Fibroblast of lung (primary cell): ENCODE measurements at regions not wholly inside any gene's neighbourhood (a gene's known extent, or its start where the extent isn't known, plus 50 kb on each side); places are given as distances from the start of the nearest gene placed in this dataset.

Source experiments
- DNase-seq, 2 donors: peaks; one replicate each; pipeline versions ENCODE4 v3.0.0 to v3.0.0-alpha.2; 2010; ENCODE audit warnings: low read depth in 2 of 2
- H2AFZ ChIP-seq: 2 replicates; pipeline ENCODE4 v1.5.1; 2012; ENCODE audit warnings: low read length, control low read depth, inconsistent platforms
- H3K27ac ChIP-seq: 2 replicates; pipeline ENCODE4 v1.5.1; 2011; ENCODE audit warnings: low read length, control low read depth; ENCODE audit not compliant: insufficient read depth
- H3K27me3 ChIP-seq: 2 replicates; pipeline ENCODE4 v1.5.1; 2011; ENCODE audit warnings: mild to moderate bottlenecking, low read length; ENCODE audit not compliant: control insufficient read depth, insufficient read depth
- H3K36me3 ChIP-seq: 2 replicates; pipeline ENCODE4 v1.5.1; 2011; ENCODE audit warnings: low read length; ENCODE audit not compliant: control insufficient read depth, insufficient read depth
- H3K4me1 ChIP-seq: 2 replicates; pipeline ENCODE4 v1.5.1; 2011; ENCODE audit warnings: low read length; ENCODE audit not compliant: control insufficient read depth, insufficient read depth; ENCODE audit errors: extremely low read depth
- H3K4me2 ChIP-seq: 2 replicates; pipeline ENCODE4 v1.5.1; 2011; ENCODE audit warnings: low read length, control low read depth; ENCODE audit not compliant: insufficient read depth; ENCODE audit errors: extremely low read depth
- H3K4me3 ChIP-seq, 4 experiments: fragments of 200-600 bp in 1 of 4; sonication (generic) in 1 of 4; replicated peaks in 1 of 4; 2 replicates each; pipeline ENCODE4 v1.5.1; 2011 to 2016; ENCODE audit warnings: low read length in 4 of 4, low read depth in 3 of 4, mild to moderate bottlenecking in 3 of 4, control low read depth in 2 of 4, inconsistent platforms in 1 of 4, mixed read lengths in 1 of 4; ENCODE audit not compliant: insufficient read depth in 1 of 4; ENCODE audit errors: control extremely low read depth in 1 of 4
- H3K79me2 ChIP-seq: 2 replicates; pipeline ENCODE4 v1.5.1; 2012; ENCODE audit warnings: mild to moderate bottlenecking, low read length, inconsistent platforms; ENCODE audit not compliant: control insufficient read depth, insufficient read depth
- H3K9ac ChIP-seq: 2 replicates; pipeline ENCODE4 v1.5.1; 2011; ENCODE audit warnings: mild to moderate bottlenecking, low read length, control low read depth; ENCODE audit not compliant: insufficient read depth
- H3K9me3 ChIP-seq: 2 replicates; pipeline ENCODE4 v1.5.1; 2012; ENCODE audit warnings: low read depth, low read length; ENCODE audit not compliant: control insufficient read depth, insufficient read depth
- H4K20me1 ChIP-seq: 2 replicates; pipeline ENCODE4 v1.5.1; 2011; ENCODE audit warnings: low read length; ENCODE audit not compliant: control insufficient read depth, insufficient read depth; ENCODE audit errors: extremely low read depth
- CTCF ChIP-seq, 2 donors: IDR thresholded peaks in 1 of 2; conservative IDR thresholded peaks in 1 of 2; 1 replicate in 1 of 2; 2 replicates in 1 of 2; pipeline ENCODE4 v1.5.1; 2011 to 2012; ENCODE audit warnings: low read length in 2 of 2, control low read depth in 1 of 2, inconsistent platforms in 1 of 2, low read depth in 1 of 2, mild to moderate bottlenecking in 1 of 2
- EZH2 ChIP-seq: IDR thresholded peaks from 2 replicates; pipeline ENCODE4 v1.5.1; 2012; ENCODE audit warnings: low read length, control low read depth, mild to moderate bottlenecking; ENCODE audit errors: missing control alignments

- no peak overlapping the region for H3K27ac ChIP-seq
- no peaks in the 10 kb centered on the region for H3K27me3 ChIP-seq
- H3K4me3 ChIP-seq = no peak overlapping the region
- H2AFZ ChIP-seq = no peak overlapping the region
- H3K4me1 ChIP-seq = no peaks in the 10 kb centered on the region
- no peaks in the 10 kb centered on the region for H4K20me1 ChIP-seq
- no peaks in the 10 kb centered on the region for H3K79me2 ChIP-seq
- H3K4me2 ChIP-seq = no peak overlapping the region
- DNase-seq = no peak
- H3K9me3 ChIP-seq = no peaks in the 10 kb centered on the region
- no peak overlapping the region for H3K9ac ChIP-seq
- TF ChIP-seq EZH2 (no peak), CTCF (conservative IDR thresholded peaks at IDR 0.05 in 1 of 2, IDR thresholded peaks at IDR 0.05 in 1 of 2; ENCODE audit: low read depth in 1 of 2, low read length in 2 of 2) (no peak)
- no peaks in the 10 kb centered on the region for H3K36me3 ChIP-seq
These were observed 63.2 kb upstream of the BCL6 start for GRCh38 chr3:187808527-187808895.

GRCh38 chr3:187809612-187809991, 64.3 kb upstream of the BCL6 start:
- Histone ChIP-seq H3K27me3 (no peaks in the 10 kb centered on the region), H3K9me3 (no peaks in the 10 kb centered on the region), H4K20me1 (no peaks in the 10 kb centered on the region), H2AFZ (no peak overlapping the region), H3K79me2 (no peaks in the 10 kb centered on the region), H3K4me3 (no peak overlapping the region), H3K4me1 (no peaks in the 10 kb centered on the region), H3K4me2 (no peak overlapping the region), H3K9ac (no peak overlapping the region), H3K36me3 (no peaks in the 10 kb centered on the region), H3K27ac (no peak overlapping the region)
- no peak for DNase-seq
- TF ChIP-seq CTCF (conservative IDR thresholded peaks at IDR 0.05 in 1 of 2, IDR thresholded peaks at IDR 0.05 in 1 of 2; ENCODE audit: low read depth in 1 of 2, low read length in 2 of 2) (no peak), EZH2 (no peak)

GRCh38 chr3:187810021-187810446, 64.8 kb upstream of the BCL6 start:
- Histone ChIP-seq H3K36me3 (no peaks in the 10 kb centered on the region), H3K4me2 (no peak overlapping the region), H4K20me1 (no peaks in the 10 kb centered on the region), H3K27me3 (no peaks in the 10 kb centered on the region), H3K9me3 (no peaks in the 10 kb centered on the region), H3K4me1 (no peaks in the 10 kb centered on the region), H2AFZ (no peak overlapping the region), H3K4me3 (no peak overlapping the region), H3K9ac (no peak overlapping the region), H3K27ac (no peak overlapping the region), H3K79me2 (no peaks in the 10 kb centered on the region)
- no peak for DNase-seq
- TF ChIP-seq CTCF (conservative IDR thresholded peaks at IDR 0.05 in 1 of 2, IDR thresholded peaks at IDR 0.05 in 1 of 2; ENCODE audit: low read depth in 1 of 2, low read length in 2 of 2) (no peak), EZH2 (no peak)
